ENCODE measurements at regions not wholly inside any gene's neighbourhood (a gene's known extent, or its start where the extent isn't known, plus 50 kb on each side); places are given as distances from the start of the nearest gene placed in this dataset.
"Not testable (repeated sequence)": the region's sequence is repeated elsewhere in the genome, so short reads cannot be mapped to it uniquely, and the experiment has no call there.

DNA sequence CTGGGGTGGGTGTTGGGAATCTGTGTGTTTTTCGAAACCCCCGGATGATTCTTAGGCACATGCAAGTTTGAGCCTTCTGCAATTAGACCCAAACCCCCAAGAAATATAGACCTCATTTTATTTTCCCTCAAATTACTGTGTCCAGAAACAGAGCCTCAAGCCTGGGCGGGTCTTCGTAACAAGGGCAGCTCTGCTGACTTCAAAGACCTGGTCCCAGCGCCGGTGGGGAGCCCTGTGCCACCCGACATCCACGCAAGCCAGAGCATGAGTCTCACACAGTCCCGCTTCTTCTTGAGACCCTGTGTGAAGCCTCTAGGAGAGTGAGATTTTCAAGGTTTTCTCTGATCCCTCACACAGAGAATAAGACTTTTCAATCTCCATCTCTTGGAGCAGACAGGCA is 397.3 kb downstream of the RPS6KC1 start:
- Mint-ChIP-seq H3K27me3 (ENCODE audit: insufficient read depth) (peaks cover 4% of the 10 kb centered on the region; the same call in 1 of the 2 replicates), H3K36me3 (ENCODE audit: low read depth) (0 out of 2 replicates have a peak, but pooled peaks cover 5% of the 10 kb centered on the region), H3K4me3 (no peak overlapping the region), H3K4me1 (ENCODE audit: low read depth) (no peaks in the 10 kb centered on the region), H3K9me3 (peaks cover 32% of the 10 kb centered on the region), H3K27ac (no peak overlapping the region)
- no peak for TF ChIP-seq CTCF (IDR thresholded peaks at IDR 0.05)
- no peak for DNase-seq

DNA sequence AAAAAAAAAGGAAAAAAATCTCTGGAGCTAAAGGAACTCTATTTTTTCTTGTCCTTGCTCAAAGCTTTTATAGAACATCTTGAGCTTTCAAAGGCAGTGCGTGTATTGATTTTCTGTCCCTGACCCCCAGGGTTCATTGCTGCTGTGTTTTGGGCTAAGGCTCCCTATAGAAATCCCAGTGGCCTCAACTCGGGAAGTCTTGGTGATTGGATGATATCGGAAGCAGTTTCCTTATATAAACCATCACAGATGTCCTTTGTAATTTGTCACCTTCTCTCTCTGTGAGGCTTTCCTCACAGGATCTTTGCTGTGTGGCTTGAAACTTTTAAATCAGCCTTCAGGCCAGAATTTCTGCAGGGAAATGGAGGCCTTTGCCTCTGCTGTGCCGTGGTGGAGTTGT is 397.7 kb downstream of the RPS6KC1 start:
- no peak for TF ChIP-seq CTCF (IDR thresholded peaks at IDR 0.05)
- Mint-ChIP-seq H3K4me3 (no peak overlapping the region), H3K9me3 (peaks cover 31% of the 10 kb centered on the region), H3K36me3 (ENCODE audit: low read depth) (0 out of 2 replicates have a peak, but pooled peaks cover 6% of the 10 kb centered on the region), H3K4me1 (ENCODE audit: low read depth) (no peaks in the 10 kb centered on the region), H3K27ac (no peak overlapping the region), H3K27me3 (ENCODE audit: insufficient read depth) (peaks cover 4% of the 10 kb centered on the region; the same call in 1 of the 2 replicates)
- DNase-seq, result no peak

- Mint-ChIP-seq H3K36me3 (ENCODE audit: low read depth) (0 out of 2 replicates have a peak, but pooled peaks cover 6% of the 10 kb centered on the region), H3K4me3 (no peak overlapping the region), H3K9me3 (peaks cover 21% of the 10 kb centered on the region), H3K4me1 (ENCODE audit: low read depth) (no peaks in the 10 kb centered on the region), H3K27ac (no peak overlapping the region), H3K27me3 (ENCODE audit: insufficient read depth) (peaks cover 4% of the 10 kb centered on the region; the same call in 1 of the 2 replicates)
- TF ChIP-seq CTCF (IDR thresholded peaks at IDR 0.05), result no peak
- DNase-seq, result no peak
Measured at GRCh38 chr1:213452501-213452900, 401.5 kb downstream of the RPS6KC1 start.

DNA sequence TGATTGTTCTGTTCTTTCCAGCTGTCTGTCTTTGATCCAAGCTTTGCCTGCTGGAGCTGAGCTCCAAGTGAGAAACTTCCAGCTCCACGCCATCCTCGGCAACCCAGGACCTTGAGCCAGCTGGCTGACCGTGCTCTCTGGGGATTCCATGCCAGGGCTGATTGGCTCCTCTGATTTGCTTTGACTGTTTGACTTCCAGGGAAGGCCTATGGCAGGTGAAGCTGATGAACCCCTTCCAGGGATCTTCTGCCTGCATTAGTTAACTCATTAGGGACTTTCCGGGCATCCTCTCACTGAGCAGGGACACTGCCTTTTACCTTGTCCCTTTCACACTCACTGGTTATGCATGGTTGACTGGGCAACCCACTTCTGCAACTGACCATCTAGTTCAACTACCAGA is 406.1 kb downstream of the RPS6KC1 start:
- H3K9me3 Mint-ChIP-seq, result peaks cover 42% of the 10 kb centered on the region
- no peak for DNase-seq
- H3K27me3 Mint-ChIP-seq (ENCODE audit: insufficient read depth), result no peaks in the 10 kb centered on the region
- 0 out of 2 replicates have a peak, but pooled peaks cover 6% of the 10 kb centered on the region for H3K36me3 Mint-ChIP-seq (ENCODE audit: low read depth)
- no peaks in the 10 kb centered on the region for H3K4me1 Mint-ChIP-seq (ENCODE audit: low read depth)
- H3K4me3 Mint-ChIP-seq, result no peak overlapping the region
- TF ChIP-seq CTCF (IDR thresholded peaks at IDR 0.05), result no peak
- H3K27ac Mint-ChIP-seq, result no peak overlapping the region

GRCh38 chr1:213457733-213458132 is 406.7 kb downstream of the RPS6KC1 start:
- Mint-ChIP-seq H3K9me3 (peaks cover 44% of the 10 kb centered on the region), H3K27ac (no peak overlapping the region), H3K4me3 (no peak overlapping the region), H3K27me3 (ENCODE audit: insufficient read depth) (no peaks in the 10 kb centered on the region), H3K4me1 (ENCODE audit: low read depth) (no peaks in the 10 kb centered on the region), H3K36me3 (ENCODE audit: low read depth) (0 out of 2 replicates have a peak, but pooled peaks cover 6% of the 10 kb centered on the region)
- no peak for DNase-seq
- no peak for TF ChIP-seq CTCF (IDR thresholded peaks at IDR 0.05)

GRCh38 chr1:213462374-213462773 is 411.3 kb downstream of the RPS6KC1 start:
- H3K27ac Mint-ChIP-seq; H3K4me1 Mint-ChIP-seq (ENCODE audit: low read depth); DNase-seq; H3K27me3 Mint-ChIP-seq (ENCODE audit: insufficient read depth); H3K4me3 Mint-ChIP-seq; H3K36me3 Mint-ChIP-seq (ENCODE audit: low read depth): not testable (repeated sequence)
- peaks cover 45% of the 10 kb centered on the region for H3K9me3 Mint-ChIP-seq

Measured in HFFc6 (cell line).